NCI-H1694 (cell line): ENCODE measurements at regions not wholly inside any gene's neighbourhood (a gene's known extent, or its start where the extent isn't known, plus 50 kb on each side); places are given as distances from the start of the nearest gene placed in this dataset.

Experiments used
- DNase-seq: peaks from one replicate; lab custom pipeline; 2025; lab: John Stamatoyannopoulos, UW

DNA sequence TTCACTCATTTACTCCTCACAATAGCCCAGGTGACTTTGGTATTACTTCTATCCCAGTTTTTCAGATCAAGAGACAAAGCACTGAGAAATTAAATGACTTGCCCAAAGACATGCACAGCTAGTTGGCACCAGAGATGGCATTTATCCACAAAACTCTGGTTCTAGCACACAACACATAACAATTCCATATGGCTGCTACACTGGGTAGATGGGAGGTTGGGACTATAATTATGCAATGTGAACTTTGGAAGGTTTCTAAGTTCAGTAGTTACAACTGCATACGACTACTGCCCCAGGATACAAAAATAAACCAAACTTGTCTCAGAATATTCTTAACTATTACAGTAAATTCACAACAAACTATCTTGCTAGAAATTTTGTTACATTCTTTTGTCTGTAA lies 54.2 kb upstream of the MLIP start:
- DNase-seq: no peak

DNA sequence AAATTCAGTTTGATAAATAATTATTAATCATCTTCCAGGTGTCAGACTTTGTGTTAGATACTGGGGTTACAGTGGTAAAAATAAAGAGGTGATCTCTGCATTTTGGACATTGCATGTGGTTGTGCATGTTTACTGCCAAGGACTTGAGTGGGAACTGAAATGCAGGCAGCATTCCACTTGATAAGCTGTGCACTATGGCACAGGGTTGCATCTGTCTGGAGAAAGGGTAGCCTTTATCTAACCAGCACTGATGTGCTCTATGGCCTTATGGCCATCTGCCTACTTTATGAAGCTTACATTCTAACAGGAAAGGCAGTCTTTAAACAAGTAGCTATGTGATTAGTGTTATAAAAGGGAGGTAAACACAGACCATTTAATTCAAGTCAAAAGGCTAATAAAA lies 53.0 kb upstream of the MLIP start:
- DNase-seq: no peak

DNA sequence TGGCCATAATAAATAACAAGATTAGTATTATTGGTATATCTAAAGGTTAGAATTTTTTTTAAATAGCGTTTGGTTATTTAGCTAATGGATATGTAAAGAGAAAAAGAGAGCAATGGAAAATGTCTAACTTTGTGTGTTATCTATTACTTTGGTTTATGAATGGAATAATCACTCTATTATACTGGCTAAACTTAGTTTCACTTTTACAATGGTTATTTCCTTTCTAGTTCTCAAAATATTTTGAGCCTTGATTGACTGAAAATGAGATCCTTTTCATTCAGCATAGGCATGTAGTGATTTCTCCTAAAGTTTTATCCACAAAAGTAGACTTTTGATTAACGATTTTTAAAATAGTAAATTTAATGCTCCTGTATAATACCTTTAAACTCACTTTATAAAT lies 51.6 kb upstream of the MLIP start:
- no peak for DNase-seq

GRCh38 chr6:54060286-54060685 lies 51.0 kb upstream of the MLIP start:
- DNase-seq: no peak
